ENCODE measurements at regions not wholly inside any gene's neighbourhood (a gene's known extent, or its start where the extent isn't known, plus 50 kb on each side); places are given as distances from the start of the nearest gene placed in this dataset.

- 88 to 93% methylated on average over 1 of the region's 1 CpG for WGBS, 2 donors
- no peak for DNase-seq
- intact Hi-C loops (cut with DNase I), result no loop called here
- H3K9me3 ChIP-seq, result no peaks in the 10 kb centered on the region
- H3K4me1 ChIP-seq, result peaks cover 0 to 15% (median 0%) of the 10 kb centered on the region in 3 donors
- no peak overlapping the region for H3K4me3 ChIP-seq
- no peaks in the 10 kb centered on the region for H3K27me3 ChIP-seq
- H3K27ac ChIP-seq, result no peak overlapping the region
- no peaks in the 10 kb centered on the region for H3K36me3 ChIP-seq
- TF ChIP-seq POLR2A (IDR thresholded peaks at IDR 0.05) (no peak), CTCF (IDR thresholded peaks at IDR 0.05) (no peak)
These were observed 635.3 kb downstream of the INHBA start for GRCh38 chr7:41067576-41067975.

- Histone ChIP-seq H3K27ac (peak overlapping the region in 1 of 4 donors; percentile 13), H3K36me3 (no peaks in the 10 kb centered on the region), H3K9me3 (no peaks in the 10 kb centered on the region), H3K27me3 (no peaks in the 10 kb centered on the region), H3K4me3 (no peak overlapping the region), H3K4me1 (peaks cover 0 to 15% (median 0%) of the 10 kb centered on the region in 3 donors)
- no peak for TF ChIP-seq POLR2A (IDR thresholded peaks at IDR 0.05)
- no peak for TF ChIP-seq CTCF (IDR thresholded peaks at IDR 0.05)
- DNase-seq, result no peak
- intact Hi-C loops (cut with DNase I), result no loop called here
- 41 to 68% methylated on average over 3 to 4 of the region's 4 CpGs for WGBS, 2 donors
These were observed 637.2 kb downstream of the INHBA start for GRCh38 chr7:41065663-41066062.

- Histone ChIP-seq H3K4me3 (no peak overlapping the region), H3K36me3 (no peaks in the 10 kb centered on the region), H3K27me3 (no peaks in the 10 kb centered on the region), H3K4me1 (peaks cover 0 to 24% (median 0%) of the 10 kb centered on the region in 3 donors), H3K9me3 (no peaks in the 10 kb centered on the region), H3K27ac (no peak overlapping the region)
- 58 to 71% methylated on average over 4 of the region's 4 CpGs for WGBS, 2 donors
- intact Hi-C loops (cut with DNase I), result no loop called here
- TF ChIP-seq CTCF (IDR thresholded peaks at IDR 0.05) (no peak), POLR2A (IDR thresholded peaks at IDR 0.05) (no peak)
- DNase-seq, result no peak
These were observed 639.8 kb downstream of the INHBA start for GRCh38 chr7:41063116-41063515.

- H3K27ac ChIP-seq, result no peak overlapping the region
These were observed 642.1 kb downstream of the INHBA start for GRCh38 chr7:41060796-41061195.

GRCh38 chr7:41059796-41060195 lies 643.1 kb downstream of the INHBA start:
- intact Hi-C loops (cut with DNase I), result no loop called here
- Histone ChIP-seq H3K36me3 (no peaks in the 10 kb centered on the region), H3K4me3 (no peak overlapping the region), H3K27me3 (no peaks in the 10 kb centered on the region), H3K27ac (peak overlapping the region in 1 of 4 donors; percentile 29), H3K9me3 (no peaks in the 10 kb centered on the region), H3K4me1 (peaks cover 0 to 8% (median 0%) of the 10 kb centered on the region in 3 donors)
- TF ChIP-seq CTCF (IDR thresholded peaks at IDR 0.05), result no peak
- TF ChIP-seq POLR2A (IDR thresholded peaks at IDR 0.05), result no peak
- DNase-seq, result no peak
- 76 to 80% methylated on average over 4 of the region's 4 CpGs for WGBS, 2 donors

More at GRCh38 chr7:41060796-41061195, 642.1 kb downstream of the INHBA start:
- no peaks in the 10 kb centered on the region for H3K9me3 ChIP-seq
- H3K4me1 ChIP-seq, result peaks cover 0 to 17% (median 0%) of the 10 kb centered on the region in 3 donors
- no peak overlapping the region for H3K4me3 ChIP-seq
- H3K36me3 ChIP-seq, result no peaks in the 10 kb centered on the region
- intact Hi-C loops (cut with DNase I), result no loop called here
- WGBS, 2 donors, result 72 to 75% methylated on average over 5 of the region's 6 CpGs
- TF ChIP-seq POLR2A (IDR thresholded peaks at IDR 0.05) (no peak), CTCF (IDR thresholded peaks at IDR 0.05) (no peak)
- no peak for DNase-seq
- H3K27me3 ChIP-seq, result no peaks in the 10 kb centered on the region
